IMR-90 (cell line): ENCODE measurements at regions not wholly inside any gene's neighbourhood (a gene's known extent, or its start where the extent isn't known, plus 50 kb on each side); places are given as distances from the start of the nearest gene placed in this dataset.

Experiments used
- ATAC-seq: fragments of 200-7000 bp; cut with Tn5 transposase; 2 replicates; pipeline ENCODE4 v1.9.1; 2020; ENCODE audit warnings: low read depth, mild to moderate bottlenecking, moderate library complexity
- BruUV-seq: library from RNA; stranded (reverse); fragments of 400-500 nt; replicated peaks from 2 replicates; lab custom pipeline; 2021; lab: Mats Ljungman, UMichigan
- CTCF ChIA-PET: fragments of 300-600 bp; formaldehyde crosslinking; extraction: SDS; loops from one replicate; lab custom pipeline; 2021; ENCODE audit warnings: antibody characterized with exemption; lab: Yijun Ruan, JAX
- POLR2A ChIA-PET: fragments of 300-600 bp; sonication (Branson Sonifier 250); formaldehyde crosslinking; loops from one replicate; lab custom pipeline; 2022; ENCODE audit warnings: antibody characterized with exemption; ENCODE audit not compliant: unreplicated experiment; lab: Charles Lee
- DNase-seq: peaks from one replicate; pipeline ENCODE4 v3.0.0; 2013
- H2AFZ ChIP-seq: replicated peaks from 2 replicates; pipeline ENCODE3; 2013; ENCODE audit warnings: low read length, mild to moderate bottlenecking; ENCODE audit not compliant: poor library complexity
- H2AK5ac ChIP-seq: 2 replicates; pipeline ENCODE4 v1.6.1; 2013; ENCODE audit warnings: low read depth, low read length, inconsistent platforms
- H2AK9ac ChIP-seq: replicated peaks from 2 replicates; pipeline ENCODE3; 2013; ENCODE audit warnings: mild to moderate bottlenecking, low read depth, low read length, moderate library complexity; ENCODE audit not compliant: poor library complexity
- H2BK120ac ChIP-seq: 2 replicates; pipeline ENCODE4 v1.6.1; 2013; ENCODE audit warnings: low read depth, low read length, inconsistent platforms
- H2BK15ac ChIP-seq: 3 replicates; pipeline ENCODE4 v1.6.1; 2013; ENCODE audit warnings: low read depth, low read length, inconsistent platforms
- H2BK20ac ChIP-seq: 2 replicates; pipeline ENCODE4 v1.6.1; 2013; ENCODE audit warnings: low read depth, mild to moderate bottlenecking, inconsistent platforms, low read length, moderate library complexity
- H2BK5ac ChIP-seq: 2 replicates; pipeline ENCODE4 v1.6.1; 2013; ENCODE audit warnings: mild to moderate bottlenecking, low read depth, low read length, inconsistent platforms; ENCODE audit not compliant: poor library complexity, severe bottlenecking
- H3K14ac ChIP-seq: replicated peaks from 2 replicates; pipeline ENCODE4 v1.6.1; 2013; ENCODE audit warnings: low read depth, low read length, inconsistent platforms
- H3K18ac ChIP-seq: 2 replicates; pipeline ENCODE4 v1.6.1; 2013; ENCODE audit warnings: low read depth, low read length, control low read depth
- H3K23ac ChIP-seq: 2 replicates; pipeline ENCODE4 v1.6.1; 2013; ENCODE audit warnings: low read depth, low read length, inconsistent platforms
- H3K27ac ChIP-seq: 2 replicates; pipeline ENCODE4 v1.5.1; 2013; ENCODE audit warnings: mild to moderate bottlenecking, control low read depth, low read length; ENCODE audit not compliant: insufficient read depth
- H3K27me3 ChIP-seq: 2 replicates; pipeline ENCODE4 v1.6.1; 2013; ENCODE audit warnings: low read length; ENCODE audit not compliant: control insufficient read depth, insufficient read depth
- H3K36me3 ChIP-seq: 2 replicates; pipeline ENCODE4 v1.6.1; 2013; ENCODE audit warnings: low read length, mixed read lengths; ENCODE audit not compliant: control insufficient read depth, insufficient read depth
- H3K4ac ChIP-seq: 2 replicates; pipeline ENCODE4 v1.6.1; 2013; ENCODE audit warnings: low read depth, low read length, inconsistent platforms
- H3K4me1 ChIP-seq: 2 replicates; pipeline ENCODE4 v1.6.1; 2013; ENCODE audit warnings: low read length, mixed read lengths; ENCODE audit not compliant: control insufficient read depth, insufficient read depth
- H3K4me2 ChIP-seq: 2 replicates; pipeline ENCODE4 v1.6.1; 2013; ENCODE audit warnings: low read depth, mild to moderate bottlenecking, control low read depth, low read length, moderate library complexity
- H3K4me3 ChIP-seq: 2 replicates; pipeline ENCODE4 v1.5.1; 2013; ENCODE audit warnings: low read depth, mild to moderate bottlenecking, control low read depth, low read length, moderate library complexity; ENCODE audit not compliant: insufficient read depth
- H3K56ac ChIP-seq: 2 replicates; pipeline ENCODE4 v1.6.1; 2013; ENCODE audit warnings: low read length, inconsistent platforms; ENCODE audit not compliant: insufficient read depth; ENCODE audit errors: extremely low read depth
- H3K79me1 ChIP-seq, 2 experiments: 2 replicates each; pipeline ENCODE4 v1.6.1; 2013; ENCODE audit warnings: low read length in 2 of 2, inconsistent platforms in 1 of 2, low read depth in 1 of 2
- H3K9ac ChIP-seq: 2 replicates; pipeline ENCODE4 v1.6.1; 2013; ENCODE audit warnings: low read depth, low read length, control low read depth
- H3K9me1 ChIP-seq: 2 replicates; pipeline ENCODE4 v1.6.1; 2013; ENCODE audit warnings: low read length, inconsistent platforms; ENCODE audit not compliant: insufficient read depth
- H3K9me3 ChIP-seq: 2 replicates; pipeline ENCODE4 v1.6.1; 2013; ENCODE audit warnings: low read length; ENCODE audit not compliant: control insufficient read depth, insufficient read depth
- H4K20me1 ChIP-seq: 2 replicates; pipeline ENCODE4 v1.6.1; 2013; ENCODE audit warnings: low read length, inconsistent platforms; ENCODE audit not compliant: insufficient read depth
- H4K5ac ChIP-seq: 2 replicates; pipeline ENCODE4 v1.6.1; 2013; ENCODE audit warnings: mild to moderate bottlenecking, low read depth, low read length, control low read depth
- H4K8ac ChIP-seq, 2 experiments: 2 replicates each; pipeline ENCODE4 v1.6.1; 2013; ENCODE audit warnings: low read depth in 2 of 2, low read length in 2 of 2, control low read depth in 1 of 2, inconsistent platforms in 1 of 2
- H4K91ac ChIP-seq: 2 replicates; pipeline ENCODE4 v1.6.1; 2013; ENCODE audit warnings: low read depth, low read length, inconsistent platforms; ENCODE audit not compliant: insufficient read depth
- BHLHE40 ChIP-seq: fragments of 150-350 bp; IDR thresholded peaks from 2 replicates; pipeline ENCODE4 v1.6.1; 2016; ENCODE audit warnings: mild to moderate bottlenecking, low read depth, low read length
- CEBPB ChIP-seq: IDR thresholded peaks from 2 replicates; pipeline ENCODE4 v1.6.1; 2012; ENCODE audit warnings: low read depth, low read length, improper control_type of control experiment
- CHD1 ChIP-seq: IDR thresholded peaks from 2 replicates; pipeline ENCODE4 v1.6.1; 2012; ENCODE audit warnings: low read depth, low read length, improper control_type of control experiment
- FOS ChIP-seq: fragments of 150-350 bp; IDR thresholded peaks from 2 replicates; pipeline ENCODE4 v1.6.1; 2016; ENCODE audit warnings: low read depth, low read length
- MAFK ChIP-seq: IDR thresholded peaks from 2 replicates; pipeline ENCODE4 v1.6.1; 2012; ENCODE audit warnings: low read depth, low read length, improper control_type of control experiment
- MAZ ChIP-seq: IDR thresholded peaks from 2 replicates; pipeline ENCODE4 v1.6.1; 2012; ENCODE audit warnings: low read depth, mild to moderate bottlenecking, low read length, improper control_type of control experiment, moderate library complexity, borderline replicate concordance
- NFE2L2 ChIP-seq: fragments of 150-350 bp; IDR thresholded peaks from 2 replicates; pipeline ENCODE4 v1.6.1; 2016; ENCODE audit warnings: low read depth, mild to moderate bottlenecking, low read length
- RCOR1 ChIP-seq: IDR thresholded peaks from 2 replicates; pipeline ENCODE4 v1.6.1; 2012; ENCODE audit warnings: mild to moderate bottlenecking, low read length, improper control_type of control experiment; ENCODE audit not compliant: insufficient replicate concordance
- WGBS, 2 experiments: methylation state at CpG; one replicate each; pipeline versions ENCODE4 v1.1.5 to v1.1.7; 2013; ENCODE audit warnings: missing lambda C conversion rate in 2 of 2; ENCODE audit not compliant: insufficient read length in 1 of 2; ENCODE audit errors: extremely low coverage in 2 of 2; 5-methylcytosine and 5-hydroxymethylcytosine counted together
- dilution Hi-C: fragments of 300-500 bp; cut with HindIII; formaldehyde crosslinking; loops from one replicate; pipeline ENCODE4 v1.14.3; 2018; ENCODE audit warnings: low sequenced_read_pairs; ENCODE audit not compliant: unreplicated experiment
- in situ Hi-C: fragments of 300-500 bp; cut with MboI; formaldehyde crosslinking; loops from 3 replicates; pipeline ENCODE4 v1.14.3; 2019; ENCODE audit warnings: low sequenced_read_pairs, inconsistent platforms, mixed read lengths
- intact Hi-C: fragments of 100-400 bp; cut with micrococcal nuclease; formaldehyde crosslinking; loops from 2 replicates; pipeline ENCODE4 v1.10.0; 2022

- Histone ChIP-seq H2BK5ac (peak overlapping the region; percentile 74), H4K91ac (peak overlapping the region; percentile 28; the same call in 1 of the 2 replicates), H2AK9ac (no peak overlapping the region), H3K27ac (peak overlapping the region; percentile 57; the same call in 1 of the 2 replicates), H2BK20ac (peak overlapping the region; percentile 55; the same call in 1 of the 2 replicates), H3K27me3 (no peaks in the 10 kb centered on the region), H3K56ac (no peak overlapping the region), H2BK120ac (peak overlapping the region; percentile 22; the same call in 1 of the 2 replicates), H3K36me3 (no peaks in the 10 kb centered on the region), H2AK5ac (peak overlapping the region; percentile 48; the same call in 1 of the 2 replicates), H3K23ac (peak overlapping the region; percentile 19; the same call in 1 of the 2 replicates), H3K14ac (peak overlapping the region; percentile 70), H3K9ac (no peak overlapping the region), H3K9me3 (no peaks in the 10 kb centered on the region), H3K9me1 (peaks cover 7% of the 10 kb centered on the region), H2AFZ (no peak overlapping the region), H2BK15ac (peak overlapping the region; percentile 37; the same call in 1 of the 3 replicates), H4K20me1 (no peaks in the 10 kb centered on the region; the same call in 1 of the 2 replicates), H3K4me2 (0 out of 2 replicates have a peak overlapping the region, but pooled peaks have one; percentile 5), H3K4ac (peak overlapping the region; percentile 67; the same call in 1 of the 2 replicates), H3K79me1 (no peaks in the 10 kb centered on the region), H3K4me3 (no peak overlapping the region), H4K5ac (peak overlapping the region; percentile 48; the same call in 1 of the 2 replicates), H4K8ac (peak overlapping the region; percentile 18 to 22; a peak in 3 of 4 replicates), H3K18ac (peak overlapping the region; percentile 79), H3K4me1 (peaks cover 19% of the 10 kb centered on the region)
- intact Hi-C loops = loop anchor here (1.0 to 5.0 kb wide), 2 partner anchors 110 to 288 kb away; no protein-coding TSS in a partner anchor
- ATAC-seq (peak; percentile 73), DNase-seq (peak; percentile 91)
- no peak for TF ChIP-seq CHD1
- TF ChIP-seq RCOR1 = peak; percentile 49
- TF ChIP-seq CEBPB = peak; percentile 77
- no peak for TF ChIP-seq MAZ
- TF ChIP-seq BHLHE40 = peak; percentile 50
- no peak for TF ChIP-seq MAFK
- no peak for TF ChIP-seq NFE2L2
- TF ChIP-seq FOS = 0 out of 2 replicates have a peak, but pooled peaks have one; percentile 7
- POLR2A ChIA-PET = no interaction called here
- CTCF ChIA-PET = no interaction called here
- 30% methylated on average over 4 of the region's 7 CpGs; no CpG with 5 or more reads in 1 of the 2 experiments for WGBS, 2 experiments
- in situ Hi-C loops = no loop called here
- BruUV-seq = no TSS peak
- dilution Hi-C loops = no loop called here
These were observed 118.8 kb downstream of the SMIM20 start for GRCh38 chr4:26032630-26033317.
